ENCODE measurements at regions not wholly inside any gene's neighbourhood (a gene's known extent, or its start where the extent isn't known, plus 50 kb on each side); places are given as distances from the start of the nearest gene placed in this dataset.

GRCh38 chr3:176714034-176714433 is 483.2 kb downstream of the TBL1XR1 start:
- no peak for DNase-seq (ENCODE audit: low spot score)

- DNase-seq (ENCODE audit: low spot score): no peak
Observed at GRCh38 chr3:176712191-176712590, 485.1 kb downstream of the TBL1XR1 start.

- no peak for DNase-seq (ENCODE audit: low spot score)
Observed at GRCh38 chr3:176699288-176699687, 498.0 kb downstream of the TBL1XR1 start.

- DNase-seq (ENCODE audit: low spot score): no peak
Observed at GRCh38 chr3:176697284-176697889, 499.9 kb downstream of the TBL1XR1 start.

GRCh38 chr3:176696816-176697215 is 500.5 kb downstream of the TBL1XR1 start:
- no peak for DNase-seq (ENCODE audit: low spot score)

GRCh38 chr3:176692966-176693785 is 504.1 kb downstream of the TBL1XR1 start:
- DNase-seq (ENCODE audit: low spot score): no peak

- no peak for DNase-seq (ENCODE audit: low spot score)
Observed at GRCh38 chr3:176692199-176692965, 504.9 kb downstream of the TBL1XR1 start.

GRCh38 chr3:176690083-176690869 is 507.0 kb downstream of the TBL1XR1 start:
- DNase-seq (ENCODE audit: low spot score): no peak

GRCh38 chr3:176687754-176688153 is 509.5 kb downstream of the TBL1XR1 start:
- DNase-seq (ENCODE audit: low spot score): no peak

- DNase-seq (ENCODE audit: low spot score): no peak
Observed at GRCh38 chr3:176683382-176683781, 513.9 kb downstream of the TBL1XR1 start.

- no peak for DNase-seq (ENCODE audit: low spot score)
Observed at GRCh38 chr3:176663837-176664831, 533.1 kb downstream of the TBL1XR1 start.

- DNase-seq (ENCODE audit: low spot score): no peak
Observed at GRCh38 chr3:176663387-176663786, 533.9 kb downstream of the TBL1XR1 start.

- DNase-seq (ENCODE audit: low spot score): no peak
Observed at GRCh38 chr3:176661432-176661964, 535.8 kb downstream of the TBL1XR1 start.

GRCh38 chr3:176655404-176656094 is 541.7 kb downstream of the TBL1XR1 start:
- no peak for DNase-seq (ENCODE audit: low spot score)

- DNase-seq (ENCODE audit: low spot score): no peak
Observed at GRCh38 chr3:176651622-176652021, 545.7 kb downstream of the TBL1XR1 start.

GRCh38 chr3:176650478-176650877 is 546.8 kb downstream of the TBL1XR1 start:
- DNase-seq (ENCODE audit: low spot score): no peak

- no peak for DNase-seq (ENCODE audit: low spot score)
Observed at GRCh38 chr3:176647987-176648386, 549.3 kb downstream of the TBL1XR1 start.

- no peak for DNase-seq (ENCODE audit: low spot score)
Observed at GRCh38 chr3:176633511-176633910, 563.8 kb downstream of the TBL1XR1 start.

GRCh38 chr3:176632925-176633324 is 564.4 kb downstream of the TBL1XR1 start:
- no peak for DNase-seq (ENCODE audit: low spot score)

GRCh38 chr3:176631165-176631564 is 566.1 kb downstream of the TBL1XR1 start:
- no peak for DNase-seq (ENCODE audit: low spot score)

All from activated CD4-positive, alpha-beta T cell treated with anti-CD3 and anti-CD28 coated beads, Interleukin-2, Interleukin-4, amounts not matched to agents 100 ng/mL and 50 ng/mL, durations not matched to agents 16 hours and 8 hours (primary cell).